ENCODE measurements at regions not wholly inside any gene's neighbourhood (a gene's known extent, or its start where the extent isn't known, plus 50 kb on each side); places are given as distances from the start of the nearest gene placed in this dataset.

DNA sequence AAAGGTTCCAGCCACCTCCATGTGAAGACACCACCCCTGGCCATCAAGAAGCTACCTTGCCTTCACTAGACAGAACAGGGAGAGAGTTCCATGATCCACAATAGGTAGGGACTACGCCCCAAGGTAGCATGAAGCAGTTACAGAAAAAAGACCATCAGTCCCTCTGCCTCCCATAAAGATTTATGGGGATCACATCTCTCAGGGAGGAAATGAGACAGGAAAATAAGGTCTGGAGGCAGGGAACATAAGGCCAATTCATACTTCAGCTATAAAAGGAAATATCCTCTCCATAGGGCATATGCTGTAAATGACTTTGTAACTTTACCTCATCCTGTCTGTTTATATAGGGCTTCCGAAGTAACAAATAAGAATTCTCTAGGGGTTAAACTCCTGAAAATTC is 129.4 kb downstream of the OR2B2 start:
- ATAC-seq (ENCODE audit: insufficient number of reproducible peaks, low FRiP score, low read depth) = no peak
- H3K36me3 ChIP-seq = no peaks in the 10 kb centered on the region
- H3K27me3 ChIP-seq (replicated peaks; ENCODE audit: insufficient read depth) = no peaks in the 10 kb centered on the region
- DNase-seq (ENCODE audit: low spot score) = no peak
- no peak overlapping the region for H3K27ac ChIP-seq
- no peak overlapping the region for H3K4me3 ChIP-seq
- no peaks in the 10 kb centered on the region for H3K4me1 ChIP-seq (ENCODE audit: control insufficient read depth in 1 of 2, low read depth in 2 of 2)
- TF ChIP-seq, protein P1, sequence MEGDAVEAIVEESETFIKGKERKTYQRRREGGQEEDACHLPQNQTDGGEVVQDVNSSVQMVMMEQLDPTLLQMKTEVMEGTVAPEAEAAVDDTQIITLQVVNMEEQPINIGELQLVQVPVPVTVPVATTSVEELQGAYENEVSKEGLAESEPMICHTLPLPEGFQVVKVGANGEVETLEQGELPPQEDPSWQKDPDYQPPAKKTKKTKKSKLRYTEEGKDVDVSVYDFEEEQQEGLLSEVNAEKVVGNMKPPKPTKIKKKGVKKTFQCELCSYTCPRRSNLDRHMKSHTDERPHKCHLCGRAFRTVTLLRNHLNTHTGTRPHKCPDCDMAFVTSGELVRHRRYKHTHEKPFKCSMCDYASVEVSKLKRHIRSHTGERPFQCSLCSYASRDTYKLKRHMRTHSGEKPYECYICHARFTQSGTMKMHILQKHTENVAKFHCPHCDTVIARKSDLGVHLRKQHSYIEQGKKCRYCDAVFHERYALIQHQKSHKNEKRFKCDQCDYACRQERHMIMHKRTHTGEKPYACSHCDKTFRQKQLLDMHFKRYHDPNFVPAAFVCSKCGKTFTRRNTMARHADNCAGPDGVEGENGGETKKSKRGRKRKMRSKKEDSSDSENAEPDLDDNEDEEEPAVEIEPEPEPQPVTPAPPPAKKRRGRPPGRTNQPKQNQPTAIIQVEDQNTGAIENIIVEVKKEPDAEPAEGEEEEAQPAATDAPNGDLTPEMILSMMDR (IDR thresholded peaks at IDR 0.05) = no peak
- no peaks in the 10 kb centered on the region for H3K9me3 ChIP-seq

DNA sequence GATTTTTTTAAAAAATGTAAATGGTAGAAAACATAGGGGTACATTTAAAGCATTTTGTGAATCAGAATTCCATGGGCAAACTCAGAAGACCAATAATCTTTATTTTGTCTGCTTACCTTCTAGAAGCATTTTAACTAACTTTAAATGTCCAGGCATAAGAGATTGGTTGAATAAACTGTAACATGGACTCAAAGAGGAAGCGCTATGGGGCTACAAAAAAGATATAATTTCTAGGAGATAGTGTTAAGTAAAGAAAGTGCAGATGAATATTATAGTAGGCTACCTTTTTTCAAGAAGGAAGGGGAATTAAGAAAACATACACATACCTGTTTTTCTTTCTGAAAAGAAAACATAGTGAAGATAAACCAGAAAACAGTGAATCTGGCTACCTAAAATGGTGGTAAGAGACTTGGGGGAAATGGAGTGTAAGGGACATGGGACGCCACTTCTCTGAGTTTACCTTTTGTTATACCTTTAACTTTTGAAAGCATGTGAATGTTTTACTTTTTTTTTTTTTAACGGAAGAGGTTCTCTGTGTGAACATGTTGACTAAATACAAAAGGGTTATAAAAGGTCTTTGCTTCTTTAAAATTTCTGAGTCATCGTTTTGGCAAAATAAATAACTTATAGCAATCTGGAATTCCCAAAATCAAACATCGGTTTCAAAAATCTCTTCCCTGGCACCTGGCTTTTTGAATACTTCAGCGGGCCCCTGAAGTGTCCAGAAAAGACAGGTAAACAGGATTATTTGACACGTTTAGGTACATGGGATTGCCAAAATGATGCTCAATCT is 133.4 kb downstream of the OR2B2 start:
- H3K4me1 ChIP-seq (ENCODE audit: control insufficient read depth in 1 of 2, low read depth in 2 of 2) = no peaks in the 10 kb centered on the region
- H3K27me3 ChIP-seq (replicated peaks; ENCODE audit: insufficient read depth) = no peaks in the 10 kb centered on the region
- TF ChIP-seq, protein P1 (IDR thresholded peaks at IDR 0.05) = no peak
- no peaks in the 10 kb centered on the region for H3K36me3 ChIP-seq
- H3K4me3 ChIP-seq = no peak overlapping the region
- ATAC-seq (ENCODE audit: insufficient number of reproducible peaks, low FRiP score, low read depth) (no peak), DNase-seq (ENCODE audit: low spot score) (no peak)
- H3K27ac ChIP-seq = no peak overlapping the region
- no peaks in the 10 kb centered on the region for H3K9me3 ChIP-seq

DNA sequence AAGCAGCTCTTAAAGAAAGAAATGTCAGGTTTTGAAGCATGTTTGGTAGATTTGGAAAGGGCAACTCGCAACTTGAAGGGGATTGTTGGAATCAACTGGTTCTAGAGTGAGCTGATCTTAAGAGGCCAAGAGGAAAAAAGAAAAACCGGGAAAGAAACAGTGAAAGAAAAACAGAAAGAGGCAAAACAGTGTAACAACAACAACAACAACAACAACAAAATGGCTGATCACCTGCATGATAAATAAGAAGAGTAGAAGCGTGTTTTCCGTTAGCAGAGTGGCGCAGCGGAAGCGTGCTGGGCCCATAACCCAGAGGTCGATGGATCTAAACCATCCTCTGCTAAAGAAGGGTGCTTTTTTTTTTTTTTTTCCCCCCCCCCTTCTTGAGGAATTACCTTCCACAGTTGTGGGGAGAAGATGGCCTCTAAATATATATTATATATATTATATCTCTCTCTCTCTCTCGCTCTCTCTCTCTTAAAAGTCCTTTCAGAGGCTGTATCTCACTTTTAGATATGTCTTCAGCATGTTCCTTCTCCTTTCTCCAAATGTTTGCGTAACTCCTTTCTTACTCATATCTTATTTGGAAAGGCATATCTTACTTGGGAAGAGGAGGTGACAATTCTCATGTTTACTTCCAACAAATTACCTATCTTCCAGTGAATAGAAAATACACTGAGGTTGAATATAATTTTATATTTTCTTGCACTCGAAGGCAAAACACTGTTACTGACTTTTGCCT is 134.4 kb downstream of the OR2B2 start:
- DNase-seq (ENCODE audit: low spot score) (no peak), ATAC-seq (ENCODE audit: insufficient number of reproducible peaks, low FRiP score, low read depth) (no peak)
- H3K9me3 ChIP-seq = no peaks in the 10 kb centered on the region
- TF ChIP-seq, protein P1 (IDR thresholded peaks at IDR 0.05) = no peak
- H3K4me3 ChIP-seq = no peak overlapping the region
- H3K4me1 ChIP-seq (ENCODE audit: control insufficient read depth in 1 of 2, low read depth in 2 of 2) = peaks cover 0 to 1% of the 10 kb centered on the region in 2 donors
- H3K27me3 ChIP-seq (replicated peaks; ENCODE audit: insufficient read depth) = no peaks in the 10 kb centered on the region
- H3K27ac ChIP-seq = no peak overlapping the region
- no peaks in the 10 kb centered on the region for H3K36me3 ChIP-seq

DNA sequence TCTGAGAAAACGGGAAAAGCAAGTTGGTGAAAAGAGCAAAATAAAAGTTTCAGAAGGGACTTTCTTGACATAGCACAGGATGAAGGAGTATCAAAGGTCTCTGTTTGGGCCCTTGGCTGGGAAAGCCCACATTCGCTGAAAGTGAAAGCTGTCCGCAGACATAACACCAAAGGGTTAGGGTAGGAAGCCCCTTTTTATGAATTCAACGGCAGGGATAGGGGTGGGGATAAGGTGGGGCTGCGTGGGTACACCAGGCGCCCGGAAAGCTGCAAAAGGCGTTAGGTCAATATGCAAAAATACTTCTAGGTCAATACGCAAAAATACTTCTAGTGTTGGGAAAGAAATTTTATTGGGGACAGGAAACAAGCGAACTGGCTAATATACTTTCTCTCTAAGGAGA is 135.1 kb downstream of the OR2B2 start:
- no peak overlapping the region for H3K4me3 ChIP-seq
- no peaks in the 10 kb centered on the region for H3K27me3 ChIP-seq (replicated peaks; ENCODE audit: insufficient read depth)
- TF ChIP-seq, protein P1 (IDR thresholded peaks at IDR 0.05) = no peak
- DNase-seq (ENCODE audit: low spot score) (no peak), ATAC-seq (ENCODE audit: insufficient number of reproducible peaks, low FRiP score, low read depth) (no peak)
- H3K4me1 ChIP-seq (ENCODE audit: control insufficient read depth in 1 of 2, low read depth in 2 of 2) = peaks cover 0 to 8% of the 10 kb centered on the region in 2 donors
- no peaks in the 10 kb centered on the region for H3K9me3 ChIP-seq
- H3K27ac ChIP-seq = no peak overlapping the region
- no peaks in the 10 kb centered on the region for H3K36me3 ChIP-seq

DNA sequence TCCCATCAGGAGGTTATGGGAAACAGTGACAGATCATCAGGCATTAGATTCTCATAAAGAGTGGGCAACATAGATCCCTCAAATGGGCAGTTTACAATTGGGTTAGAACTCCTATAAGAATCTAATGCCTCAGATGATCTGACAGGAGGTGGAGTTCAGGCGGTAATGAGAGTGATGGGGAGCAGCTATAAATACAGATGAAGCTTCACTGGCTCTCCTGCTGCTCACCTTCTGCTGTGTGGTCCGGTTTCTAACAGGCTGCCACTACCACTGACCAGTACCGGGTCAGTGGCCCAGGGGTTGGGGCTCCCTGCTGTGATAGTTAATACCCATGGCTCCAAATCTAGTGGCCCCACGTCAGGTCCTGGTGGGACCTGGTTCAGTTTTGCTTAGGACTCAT is 135.7 kb downstream of the OR2B2 start:
- ATAC-seq (ENCODE audit: insufficient number of reproducible peaks, low FRiP score, low read depth) = no peak
- peaks cover 0 to 9% of the 10 kb centered on the region in 2 donors for H3K4me1 ChIP-seq (ENCODE audit: control insufficient read depth in 1 of 2, low read depth in 2 of 2)
- no peaks in the 10 kb centered on the region for H3K9me3 ChIP-seq

More for the DNA sequence above, 135.7 kb downstream of the OR2B2 start:
- TF ChIP-seq, protein P1 (IDR thresholded peaks at IDR 0.05) = no peak
- no peak for DNase-seq (ENCODE audit: low spot score)
- no peaks in the 10 kb centered on the region for H3K27me3 ChIP-seq (replicated peaks; ENCODE audit: insufficient read depth)
- H3K4me3 ChIP-seq = no peak overlapping the region
- H3K36me3 ChIP-seq = no peaks in the 10 kb centered on the region
- H3K27ac ChIP-seq = no peak overlapping the region
